H1 (cell line): ENCODE measurements at regions not wholly inside any gene's neighbourhood (a gene's known extent, or its start where the extent isn't known, plus 50 kb on each side); places are given as distances from the start of the nearest gene placed in this dataset.

Experiments
- CTCF ChIA-PET: fragments of 300-600 bp; sonication (Branson Sonifier 250); formaldehyde crosslinking; loops from one replicate; lab custom pipeline; 2021; ENCODE audit not compliant: partially characterized antibody; lab: Charles Lee
- POLR2A ChIA-PET: fragments of 300-600 bp; sonication (Branson Sonifier 250); formaldehyde crosslinking; loops from one replicate; lab custom pipeline; 2021; ENCODE audit warnings: inconsistent platforms; ENCODE audit not compliant: partially characterized antibody; lab: Charles Lee
- DNase-seq, 2 experiments: peaks; one replicate each; pipeline versions ENCODE4 v3.0.0 to v3.0.0-alpha.2; 2010 to 2022; ENCODE audit warnings: low spot score in 2 of 2, low read depth in 1 of 2, mixed read lengths in 1 of 2
- FAIRE-seq: peaks from 2 replicates; lab custom pipeline; 2011; peaks lifted over from hg19 to GRCh38; lab: Jason Lieb, UNC
- H2AFZ ChIP-seq: 2 replicates; pipeline ENCODE4 v1.8.1; 2012; ENCODE audit warnings: low read length, inconsistent platforms
- H2AK5ac ChIP-seq: 2 replicates; pipeline ENCODE4 v1.6.1; 2013; ENCODE audit warnings: low read depth, low read length
- H2BK120ac ChIP-seq: replicated peaks from 2 replicates; pipeline ENCODE3; 2013; ENCODE audit warnings: low read depth, low read length, inconsistent platforms
- H2BK12ac ChIP-seq: 2 replicates; pipeline ENCODE4 v1.6.1; 2013; ENCODE audit warnings: low read depth, low read length
- H2BK15ac ChIP-seq: 2 replicates; pipeline ENCODE4 v1.6.1; 2013; ENCODE audit warnings: low read length
- H2BK20ac ChIP-seq: 2 replicates; pipeline ENCODE4 v1.6.1; 2013; ENCODE audit warnings: low read length
- H2BK5ac ChIP-seq: 2 replicates; pipeline ENCODE4 v1.6.1; 2013; ENCODE audit warnings: low read depth, low read length
- H3K14ac ChIP-seq: 2 replicates; pipeline ENCODE4 v1.6.1; 2013; ENCODE audit warnings: inconsistent platforms; ENCODE audit not compliant: insufficient read length
- H3K18ac ChIP-seq: 2 replicates; pipeline ENCODE4 v1.6.1; 2013; ENCODE audit warnings: low read length; ENCODE audit errors: extremely low read depth
- H3K23ac ChIP-seq: 2 replicates; pipeline ENCODE4 v1.6.1; 2013; ENCODE audit warnings: inconsistent platforms; ENCODE audit not compliant: insufficient read length
- H3K23me2 ChIP-seq: 2 replicates; pipeline ENCODE4 v1.6.1; 2013; ENCODE audit warnings: low read depth, low read length
- H3K27ac ChIP-seq: 2 replicates; pipeline ENCODE4 v1.6.1; 2011; ENCODE audit warnings: low read depth, low read length, inconsistent platforms
- H3K27me3 ChIP-seq, 4 experiments: replicated peaks in 1 of 4; 1 replicate in 1 of 4; 2 replicates in 3 of 4; pipeline versions ENCODE4 v1.6.1 to v1.8.1; 2011 to 2013; ENCODE audit warnings: low read length in 3 of 4, mild to moderate bottlenecking in 3 of 4, inconsistent platforms in 2 of 4, mixed read lengths in 2 of 4, moderate library complexity in 1 of 4; ENCODE audit not compliant: control insufficient read depth in 3 of 4, insufficient read depth in 3 of 4; ENCODE audit errors: extremely low read depth in 1 of 4
- H3K36me3 ChIP-seq, 4 experiments: 2 replicates each; pipeline versions ENCODE4 v1.6.1 to v1.8.1; 2011 to 2013; ENCODE audit warnings: mild to moderate bottlenecking in 4 of 4, low read length in 3 of 4, moderate library complexity in 2 of 4, control low read depth in 1 of 4, inconsistent platforms in 1 of 4; ENCODE audit not compliant: insufficient read depth in 4 of 4, control insufficient read depth in 2 of 4
- H3K4ac ChIP-seq: replicated peaks from 2 replicates; pipeline ENCODE3; 2013; ENCODE audit warnings: low read length, low read depth, mixed read lengths, inconsistent platforms; ENCODE audit not compliant: insufficient read length
- H3K4me1 ChIP-seq, 4 experiments: replicated peaks in 1 of 4; 1 replicate in 1 of 4; 2 replicates in 3 of 4; pipeline versions ENCODE4 v1.6.1 to v1.8.1; 2011 to 2013; ENCODE audit warnings: low read length in 3 of 4, inconsistent platforms in 2 of 4, mixed read lengths in 1 of 4; ENCODE audit not compliant: insufficient read depth in 4 of 4, control insufficient read depth in 3 of 4
- H3K4me2 ChIP-seq, 2 experiments: 2 replicates each; pipeline versions ENCODE4 v1.6.1 to v1.8.1; 2011 to 2013; ENCODE audit warnings: low read depth in 2 of 2, low read length in 2 of 2, control low read depth in 1 of 2, inconsistent platforms in 1 of 2, mild to moderate bottlenecking in 1 of 2; ENCODE audit not compliant: insufficient read depth in 1 of 2
- H3K4me3 ChIP-seq, 4 experiments: fragments of 200-600, 300-600 bp in 1 of 4; sonication (generic), shearing (Covaris generic), sonication (Bioruptor Twin) in 1 of 4; 2 replicates each; pipeline versions ENCODE4 v1.5.1 to v1.8.1; 2011 to 2016; ENCODE audit warnings: low read length in 4 of 4, low read depth in 3 of 4, control low read depth in 2 of 4, inconsistent platforms in 2 of 4, mild to moderate bottlenecking in 2 of 4, mixed read lengths in 1 of 4, moderate library complexity in 1 of 4; ENCODE audit not compliant: insufficient read depth in 2 of 4; ENCODE audit errors: extremely low read depth in 1 of 4
- H3K56ac ChIP-seq: replicated peaks from 2 replicates; pipeline ENCODE3; 2013; ENCODE audit warnings: low read depth, mild to moderate bottlenecking, mixed read lengths, low read length, inconsistent platforms; ENCODE audit not compliant: insufficient read length
- H3K79me1 ChIP-seq: 2 replicates; pipeline ENCODE4 v1.6.1; 2013; ENCODE audit warnings: low read depth, low read length, control low read depth
- H3K79me2 ChIP-seq, 2 experiments: 2 replicates each; pipeline versions ENCODE4 v1.6.1 to v1.8.1; 2012 to 2013; ENCODE audit warnings: low read length in 2 of 2, mild to moderate bottlenecking in 2 of 2, inconsistent platforms in 1 of 2; ENCODE audit not compliant: insufficient read depth in 2 of 2, control insufficient read depth in 1 of 2
- H3K9ac ChIP-seq, 4 experiments: replicated peaks in 1 of 4; 1 replicate in 1 of 4; 2 replicates in 3 of 4; pipeline versions ENCODE4 v1.6.1 to v1.8.1; 2011 to 2013; ENCODE audit warnings: low read depth in 3 of 4, low read length in 3 of 4, control low read depth in 2 of 4, mild to moderate bottlenecking in 2 of 4, moderate library complexity in 2 of 4, inconsistent platforms in 1 of 4; ENCODE audit errors: extremely low read depth in 1 of 4
- H3K9me3 ChIP-seq, 2 experiments: 2 replicates each; pipeline versions ENCODE4 v1.6.1 to v1.8.1; 2012 to 2013; ENCODE audit warnings: mild to moderate bottlenecking in 2 of 2, moderate library complexity in 2 of 2, control low read depth in 1 of 2, inconsistent platforms in 1 of 2, low read depth in 1 of 2, low read length in 1 of 2, mixed read lengths in 1 of 2; ENCODE audit not compliant: insufficient read depth in 2 of 2
- H4K20me1 ChIP-seq, 2 experiments: replicated peaks in 1 of 2; 2 replicates each; pipeline versions ENCODE3 to v1.8.1; 2011 to 2013; ENCODE audit warnings: inconsistent platforms in 2 of 2, low read length in 2 of 2, mild to moderate bottlenecking in 1 of 2; ENCODE audit not compliant: insufficient read depth in 2 of 2, control insufficient read depth in 1 of 2
- H4K5ac ChIP-seq: 2 replicates; pipeline ENCODE4 v1.6.1; 2013; ENCODE audit warnings: low read length, low read depth, mixed read lengths, inconsistent platforms; ENCODE audit not compliant: insufficient read length
- H4K8ac ChIP-seq: 2 replicates; pipeline ENCODE4 v1.8.0; 2013; ENCODE audit warnings: mild to moderate bottlenecking, moderate library complexity, low read length, inconsistent platforms; ENCODE audit not compliant: insufficient read depth; ENCODE audit errors: extremely low read depth
- H4K91ac ChIP-seq: replicated peaks from 2 replicates; pipeline ENCODE3; 2013; ENCODE audit warnings: low read length, mixed read lengths, inconsistent platforms; ENCODE audit not compliant: insufficient read length
- RXRA ChIP-seq: IDR thresholded peaks from 2 replicates; pipeline ENCODE4 v1.6.1; 2011; ENCODE audit warnings: low read depth, mild to moderate bottlenecking, low read length, moderate library complexity; ENCODE audit not compliant: insufficient read depth
- WGBS, 2 experiments: shearing (Covaris generic) in 1 of 2; methylation state at CpG; one replicate each; pipeline versions ENCODE4 v1.1.6 to v1.1.7; 2013 to 2015; ENCODE audit warnings: low lambda C conversion rate in 2 of 2, mixed read lengths in 2 of 2, inconsistent platforms in 1 of 2, low coverage in 1 of 2, missing lambda C conversion rate in 1 of 2; ENCODE audit not compliant: insufficient replicate concordance in 2 of 2, insufficient coverage in 1 of 2, insufficient read length in 1 of 2; ENCODE audit errors: extremely low coverage in 1 of 2, missing lambda C conversion rate in 1 of 2; 5-methylcytosine and 5-hydroxymethylcytosine counted together

GRCh38 chr1:48057249-48057648, 60.1 kb upstream of the TRABD2B start:
- H3K4me1 ChIP-seq: peaks cover 0 to 6% (median 3%) of the 10 kb centered on the region in 4 experiments; a peak in 5 of 7 replicates
- H3K23ac ChIP-seq: no peak overlapping the region
- no peaks in the 10 kb centered on the region for H3K79me1 ChIP-seq
- ChIA-PET CTCF (interaction anchor here (0.6 to 12.4 kb wide), 7 partner anchors 17 to 104 kb away, joined by 3 to 158 read pairs (median 3); partner anchors contain the start of gene TRABD2B), POLR2A (interaction anchor here (0.6 kb wide), 1 partner anchor 1576 kb away, joined by 4 read pairs; no protein-coding TSS in a partner anchor)
- H2AFZ ChIP-seq: no peak overlapping the region
- no peak overlapping the region for H2AK5ac ChIP-seq
- H3K4me3 ChIP-seq: no peak overlapping the region
- no peak overlapping the region for H2BK15ac ChIP-seq
- H3K18ac ChIP-seq: no peak overlapping the region
- no peak overlapping the region for H3K56ac ChIP-seq
- H4K5ac ChIP-seq: no peak overlapping the region
- no peak overlapping the region for H3K4ac ChIP-seq
- H4K8ac ChIP-seq: no peak overlapping the region
- H2BK5ac ChIP-seq: no peak overlapping the region
- H4K20me1 ChIP-seq: no peaks in the 10 kb centered on the region
- no peak overlapping the region for H2BK20ac ChIP-seq
- H2BK120ac ChIP-seq: no peak overlapping the region
- H3K23me2 ChIP-seq: no peaks in the 10 kb centered on the region
- no peak overlapping the region for H4K91ac ChIP-seq
- no peak overlapping the region for H3K14ac ChIP-seq
- DNase-seq (no peak), FAIRE-seq (no peak)
- 92% methylated on average over 2 of the region's 2 CpGs; no CpG with 5 or more reads in 1 of the 2 experiments for WGBS, 2 experiments
- no peaks in the 10 kb centered on the region for H3K36me3 ChIP-seq
- peaks cover 0 to 3% (median 0%) of the 10 kb centered on the region in 4 experiments; a peak in 1 of 7 replicates for H3K27me3 ChIP-seq
- no peak overlapping the region for H3K27ac ChIP-seq
- no peak overlapping the region for H3K9ac ChIP-seq
- no peaks in the 10 kb centered on the region for H3K79me2 ChIP-seq
- H3K4me2 ChIP-seq: no peak overlapping the region
- no peaks in the 10 kb centered on the region for H3K9me3 ChIP-seq
- no peak overlapping the region for H2BK12ac ChIP-seq
- no peak for TF ChIP-seq RXRA
